ENCODE measurements at regions not wholly inside any gene's neighbourhood (a gene's known extent, or its start where the extent isn't known, plus 50 kb on each side); places are given as distances from the start of the nearest gene placed in this dataset.

GRCh38 chr5:135208903-135209721 is 175.1 kb upstream of the PITX1 start:
- Mint-ChIP-seq H3K36me3 (peaks cover 0 to 2% (median 0%) of the 10 kb centered on the region in 3 donors), H3K4me3 (no peak overlapping the region), H3K9me3 (peaks cover 0 to 5% (median 2%) of the 10 kb centered on the region in 9 donors), H3K27me3 (peaks cover 12 to 31% (median 14%) of the 10 kb centered on the region in 5 donors), H3K4me1 (no peaks in the 10 kb centered on the region), H3K27ac (no peak overlapping the region)
- DNase-seq (no peak), ATAC-seq (no peak)
- POLR2A ChIA-PET, result no interaction called here

- H3K9me3 Mint-ChIP-seq, result peaks cover 4 to 11% (median 8%) of the 10 kb centered on the region in 9 donors
- DNase-seq (no peak), ATAC-seq (no peak)
- peaks cover 15 to 37% (median 18%) of the 10 kb centered on the region in 5 donors for H3K27me3 Mint-ChIP-seq
- no peaks in the 10 kb centered on the region for H3K4me1 Mint-ChIP-seq
- H3K4me3 Mint-ChIP-seq, result no peak overlapping the region
- POLR2A ChIA-PET, result no interaction called here
- peaks cover 0 to 8% (median 4%) of the 10 kb centered on the region in 3 donors for H3K36me3 Mint-ChIP-seq
- no peak overlapping the region for H3K27ac Mint-ChIP-seq
Measured at GRCh38 chr5:135208555-135208902, 174.5 kb upstream of the PITX1 start.

- Mint-ChIP-seq H3K27ac (no peak overlapping the region), H3K4me3 (no peak overlapping the region), H3K4me1 (no peaks in the 10 kb centered on the region), H3K9me3 (peaks cover 6 to 15% (median 13%) of the 10 kb centered on the region in 9 donors), H3K27me3 (peaks cover 17 to 43% (median 21%) of the 10 kb centered on the region in 5 donors), H3K36me3 (peaks cover 2 to 14% (median 4%) of the 10 kb centered on the region in 3 donors)
- POLR2A ChIA-PET, result no interaction called here
- no peak for DNase-seq
- no peak for ATAC-seq
Measured at GRCh38 chr5:135207866-135208265, 173.8 kb upstream of the PITX1 start.

- POLR2A ChIA-PET, result no interaction called here
- Mint-ChIP-seq H3K36me3 (peaks cover 2 to 22% (median 7%) of the 10 kb centered on the region in 3 donors), H3K9me3 (peaks cover 6 to 26% (median 20%) of the 10 kb centered on the region in 9 donors), H3K4me3 (no peak overlapping the region), H3K27ac (no peak overlapping the region), H3K4me1 (no peaks in the 10 kb centered on the region), H3K27me3 (peaks cover 20 to 53% (median 31%) of the 10 kb centered on the region in 5 donors)
- no peak for ATAC-seq
- no peak for DNase-seq
Measured at GRCh38 chr5:135206862-135207261, 172.8 kb upstream of the PITX1 start.

- POLR2A ChIA-PET, result no interaction called here
- ATAC-seq (no peak), DNase-seq (no peak)
- peaks cover 20 to 55% (median 33%) of the 10 kb centered on the region in 5 donors for H3K27me3 Mint-ChIP-seq
- H3K36me3 Mint-ChIP-seq, result peaks cover 2 to 22% (median 7%) of the 10 kb centered on the region in 3 donors
- peaks cover 6 to 26% (median 20%) of the 10 kb centered on the region in 9 donors for H3K9me3 Mint-ChIP-seq
- no peak overlapping the region for H3K27ac Mint-ChIP-seq
- no peak overlapping the region for H3K4me3 Mint-ChIP-seq
- no peaks in the 10 kb centered on the region for H3K4me1 Mint-ChIP-seq
Measured at GRCh38 chr5:135205632-135206349, 171.8 kb upstream of the PITX1 start.

GRCh38 chr5:135204151-135204600 is 170.1 kb upstream of the PITX1 start:
- Mint-ChIP-seq H3K27ac (no peak overlapping the region), H3K4me1 (no peaks in the 10 kb centered on the region), H3K9me3 (peaks cover 6 to 26% (median 20%) of the 10 kb centered on the region in 9 donors), H3K4me3 (no peak overlapping the region), H3K27me3 (peaks cover 16 to 56% (median 31%) of the 10 kb centered on the region in 5 donors), H3K36me3 (peaks cover 2 to 22% (median 7%) of the 10 kb centered on the region in 3 donors)
- ATAC-seq (no peak), DNase-seq (no peak)
- POLR2A ChIA-PET, result no interaction called here

GRCh38 chr5:135203593-135204036 is 169.6 kb upstream of the PITX1 start:
- peaks cover 16 to 56% (median 33%) of the 10 kb centered on the region in 5 donors for H3K27me3 Mint-ChIP-seq
- peaks cover 2 to 22% (median 7%) of the 10 kb centered on the region in 3 donors for H3K36me3 Mint-ChIP-seq
- H3K4me1 Mint-ChIP-seq, result no peaks in the 10 kb centered on the region
- POLR2A ChIA-PET, result no interaction called here
- H3K27ac Mint-ChIP-seq, result no peak overlapping the region
- no peak overlapping the region for H3K4me3 Mint-ChIP-seq
- DNase-seq (no peak), ATAC-seq (no peak)
- peaks cover 6 to 26% (median 20%) of the 10 kb centered on the region in 9 donors for H3K9me3 Mint-ChIP-seq

GRCh38 chr5:135203019-135203418 is 169.0 kb upstream of the PITX1 start:
- no peak overlapping the region for H3K4me3 Mint-ChIP-seq
- no peaks in the 10 kb centered on the region for H3K4me1 Mint-ChIP-seq
- no peak overlapping the region for H3K27ac Mint-ChIP-seq
- peaks cover 6 to 26% (median 20%) of the 10 kb centered on the region in 9 donors for H3K9me3 Mint-ChIP-seq
- ATAC-seq (no peak), DNase-seq (no peak)
- peaks cover 2 to 22% (median 7%) of the 10 kb centered on the region in 3 donors for H3K36me3 Mint-ChIP-seq
- H3K27me3 Mint-ChIP-seq, result peaks cover 16 to 54% (median 32%) of the 10 kb centered on the region in 5 donors
- POLR2A ChIA-PET, result no interaction called here

GRCh38 chr5:135199919-135200318 is 165.9 kb upstream of the PITX1 start:
- Mint-ChIP-seq H3K4me3 (no peak overlapping the region), H3K27ac (no peak overlapping the region), H3K9me3 (peaks cover 6 to 26% (median 20%) of the 10 kb centered on the region in 9 donors), H3K36me3 (peaks cover 2 to 22% (median 7%) of the 10 kb centered on the region in 3 donors), H3K4me1 (no peaks in the 10 kb centered on the region), H3K27me3 (peaks cover 8 to 52% (median 24%) of the 10 kb centered on the region in 5 donors)
- no peak for ATAC-seq
- DNase-seq, result no peak
- POLR2A ChIA-PET, result no interaction called here

- no peak overlapping the region for H3K27ac Mint-ChIP-seq
- H3K4me3 Mint-ChIP-seq, result no peak overlapping the region
- peaks cover 4 to 44% (median 12%) of the 10 kb centered on the region in 5 donors for H3K27me3 Mint-ChIP-seq
- DNase-seq (no peak), ATAC-seq (no peak)
- H3K9me3 Mint-ChIP-seq, result peaks cover 0 to 3% (median 0%) of the 10 kb centered on the region in 9 donors
- peaks cover 0 to 2% (median 0%) of the 10 kb centered on the region in 4 donors for H3K4me1 Mint-ChIP-seq
- H3K36me3 Mint-ChIP-seq, result no peaks in the 10 kb centered on the region
- POLR2A ChIA-PET, result no interaction called here
Measured at GRCh38 chr5:135196483-135196882, 162.5 kb upstream of the PITX1 start.

- DNase-seq, result no peak
- Mint-ChIP-seq H3K4me1 (peaks cover 0 to 12% (median 2%) of the 10 kb centered on the region in 4 donors), H3K9me3 (peaks cover 0 to 3% (median 0%) of the 10 kb centered on the region in 9 donors), H3K36me3 (no peaks in the 10 kb centered on the region), H3K4me3 (no peak overlapping the region), H3K27me3 (peaks cover 9 to 45% (median 19%) of the 10 kb centered on the region in 5 donors), H3K27ac (no peak overlapping the region)
- ATAC-seq, result no peak
- POLR2A ChIA-PET, result no interaction called here
Measured at GRCh38 chr5:135195270-135195608, 161.2 kb upstream of the PITX1 start.

GRCh38 chr5:135194573-135195269 is 160.7 kb upstream of the PITX1 start:
- Mint-ChIP-seq H3K4me1 (peaks cover 0 to 12% (median 2%) of the 10 kb centered on the region in 4 donors), H3K4me3 (no peak overlapping the region), H3K27ac (no peak overlapping the region), H3K36me3 (no peaks in the 10 kb centered on the region), H3K9me3 (peaks cover 0 to 3% (median 0%) of the 10 kb centered on the region in 9 donors), H3K27me3 (peaks cover 7 to 45% (median 19%) of the 10 kb centered on the region in 5 donors)
- POLR2A ChIA-PET, result no interaction called here
- DNase-seq, result no peak
- ATAC-seq, result no peak

Data from naive thymus-derived CD8-positive, alpha-beta T cell (primary cell).